ENCODE measurements at regions not wholly inside any gene's neighbourhood (a gene's known extent, or its start where the extent isn't known, plus 50 kb on each side); places are given as distances from the start of the nearest gene placed in this dataset.

- Histone ChIP-seq H3K9me3 (replicated peaks; ENCODE audit: control insufficient read depth, low read depth, low read length) (no peaks in the 10 kb centered on the region), H3K36me3 (ENCODE audit: control insufficient read depth, insufficient read depth, low read length) (no peaks in the 10 kb centered on the region), H3K27ac (ENCODE audit: low read length) (no peak overlapping the region), H3K27me3 (ENCODE audit: control insufficient read depth, insufficient read depth, low read length) (no peaks in the 10 kb centered on the region), H3K4me1 (ENCODE audit: control insufficient read depth, insufficient read depth, low read length) (no peaks in the 10 kb centered on the region), H3K4me3 (ENCODE audit: low read length) (no peak overlapping the region)
- WGBS (ENCODE audit: insufficient coverage): no CpG with 5 or more reads among the region's 1 CpG
- no peak for DNase-seq
These were observed 68.2 kb upstream of the TENM3 start for GRCh38 chr4:182174979-182175378.

DNA sequence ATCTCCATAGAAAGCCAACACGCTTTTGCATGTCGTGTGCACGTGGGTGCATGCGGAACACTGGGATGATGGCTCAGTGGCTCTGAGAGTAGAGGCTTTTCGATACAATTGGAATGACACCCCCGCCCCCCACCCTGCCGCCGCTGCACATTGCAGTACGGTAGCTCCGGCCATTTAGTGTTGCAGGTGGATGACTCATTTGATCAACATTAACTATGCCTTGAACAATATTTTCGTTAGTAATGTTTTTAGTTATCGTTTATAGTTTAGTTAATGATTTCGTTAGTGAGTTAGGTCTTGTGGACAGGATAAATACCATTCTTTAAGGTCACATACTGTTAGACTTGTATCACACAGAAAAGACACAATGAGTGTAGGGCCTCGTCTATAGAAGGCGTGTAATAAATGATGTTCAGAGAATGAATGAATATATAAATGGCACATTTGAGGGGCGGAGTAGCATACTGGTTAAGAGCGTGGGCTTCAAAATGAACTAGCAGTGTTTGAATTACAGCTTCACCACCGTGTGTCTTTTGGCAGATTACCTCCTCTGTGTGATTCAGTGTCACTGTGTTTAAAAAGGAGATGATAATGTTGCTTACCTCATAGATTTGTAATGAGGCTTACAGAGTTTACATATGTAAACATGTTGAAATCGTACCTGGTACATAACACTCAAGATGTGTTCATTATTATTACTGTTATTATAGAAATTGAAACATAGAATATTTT is 67.2 kb upstream of the TENM3 start:
- H3K36me3 ChIP-seq (ENCODE audit: control insufficient read depth, insufficient read depth, low read length): no peaks in the 10 kb centered on the region
- H3K27me3 ChIP-seq (ENCODE audit: control insufficient read depth, insufficient read depth, low read length): no peaks in the 10 kb centered on the region
- H3K27ac ChIP-seq (ENCODE audit: low read length): no peak overlapping the region
- WGBS (ENCODE audit: insufficient coverage): 95% methylated on average over 3 of the region's 19 CpGs
- no peaks in the 10 kb centered on the region for H3K9me3 ChIP-seq (replicated peaks; ENCODE audit: control insufficient read depth, low read depth, low read length)
- DNase-seq: no peak
- H3K4me3 ChIP-seq (ENCODE audit: low read length): no peak overlapping the region
- no peaks in the 10 kb centered on the region for H3K4me1 ChIP-seq (ENCODE audit: control insufficient read depth, insufficient read depth, low read length)

- H3K4me1 ChIP-seq (ENCODE audit: control insufficient read depth, insufficient read depth, low read length): no peaks in the 10 kb centered on the region
- no peaks in the 10 kb centered on the region for H3K9me3 ChIP-seq (replicated peaks; ENCODE audit: control insufficient read depth, low read depth, low read length)
- DNase-seq: no peak
- 90% methylated on average over 5 of the region's 6 CpGs for WGBS (ENCODE audit: insufficient coverage)
- H3K4me3 ChIP-seq (ENCODE audit: low read length): no peak overlapping the region
- H3K36me3 ChIP-seq (ENCODE audit: control insufficient read depth, insufficient read depth, low read length): no peaks in the 10 kb centered on the region
- no peaks in the 10 kb centered on the region for H3K27me3 ChIP-seq (ENCODE audit: control insufficient read depth, insufficient read depth, low read length)
- H3K27ac ChIP-seq (ENCODE audit: low read length): no peak overlapping the region
These were observed 66.0 kb upstream of the TENM3 start for GRCh38 chr4:182177166-182177565.

- WGBS (ENCODE audit: insufficient coverage): no CpG with 5 or more reads among the region's 1 CpG
- Histone ChIP-seq H3K27me3 (ENCODE audit: control insufficient read depth, insufficient read depth, low read length) (no peaks in the 10 kb centered on the region), H3K4me3 (ENCODE audit: low read length) (no peak overlapping the region), H3K9me3 (replicated peaks; ENCODE audit: control insufficient read depth, low read depth, low read length) (no peaks in the 10 kb centered on the region), H3K36me3 (ENCODE audit: control insufficient read depth, insufficient read depth, low read length) (no peaks in the 10 kb centered on the region), H3K27ac (ENCODE audit: low read length) (no peak overlapping the region), H3K4me1 (ENCODE audit: control insufficient read depth, insufficient read depth, low read length) (no peaks in the 10 kb centered on the region)
- peak; percentile 22 for DNase-seq
These were observed 64.1 kb upstream of the TENM3 start for GRCh38 chr4:182179105-182179504.

DNA sequence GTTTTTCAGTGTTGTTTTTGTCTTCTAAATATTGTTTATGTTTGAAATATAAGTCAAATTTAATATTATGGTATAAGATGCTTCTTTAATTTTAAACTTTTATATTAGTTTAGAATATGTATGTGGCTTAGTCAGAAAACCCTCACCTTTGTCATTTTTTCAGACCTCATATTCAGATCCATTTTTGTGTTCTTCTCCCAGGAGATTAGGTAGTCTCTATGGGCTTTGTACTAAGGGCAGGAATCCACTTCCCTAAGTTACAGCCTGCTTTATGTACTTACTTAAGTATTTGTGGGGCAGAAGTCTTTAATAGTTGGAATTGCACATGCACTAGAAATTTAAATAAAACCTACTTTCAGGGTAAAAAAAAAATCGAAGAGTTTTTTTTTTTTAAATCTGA is 63.5 kb upstream of the TENM3 start:
- WGBS (ENCODE audit: insufficient coverage): no CpG with 5 or more reads among the region's 1 CpG
- H3K4me1 ChIP-seq (ENCODE audit: control insufficient read depth, insufficient read depth, low read length): no peaks in the 10 kb centered on the region
- H3K27ac ChIP-seq (ENCODE audit: low read length): no peak overlapping the region
- no peaks in the 10 kb centered on the region for H3K27me3 ChIP-seq (ENCODE audit: control insufficient read depth, insufficient read depth, low read length)
- H3K4me3 ChIP-seq (ENCODE audit: low read length): no peak overlapping the region
- no peak for DNase-seq
- no peaks in the 10 kb centered on the region for H3K36me3 ChIP-seq (ENCODE audit: control insufficient read depth, insufficient read depth, low read length)
- no peaks in the 10 kb centered on the region for H3K9me3 ChIP-seq (replicated peaks; ENCODE audit: control insufficient read depth, low read depth, low read length)

- Histone ChIP-seq H3K36me3 (ENCODE audit: control insufficient read depth, insufficient read depth, low read length) (no peaks in the 10 kb centered on the region), H3K9me3 (replicated peaks; ENCODE audit: control insufficient read depth, low read depth, low read length) (no peaks in the 10 kb centered on the region), H3K4me3 (ENCODE audit: low read length) (no peak overlapping the region), H3K4me1 (ENCODE audit: control insufficient read depth, insufficient read depth, low read length) (no peaks in the 10 kb centered on the region), H3K27me3 (ENCODE audit: control insufficient read depth, insufficient read depth, low read length) (no peaks in the 10 kb centered on the region), H3K27ac (ENCODE audit: low read length) (peak overlapping the region; percentile 44)
- no CpG with 5 or more reads among the region's 6 CpGs for WGBS (ENCODE audit: insufficient coverage)
- DNase-seq: peak; percentile 89
These were observed 57.7 kb upstream of the TENM3 start for GRCh38 chr4:182185491-182185890.

- Histone ChIP-seq H3K4me1 (ENCODE audit: control insufficient read depth, insufficient read depth, low read length) (no peaks in the 10 kb centered on the region), H3K27ac (ENCODE audit: low read length) (no peak overlapping the region), H3K4me3 (ENCODE audit: low read length) (no peak overlapping the region), H3K27me3 (ENCODE audit: control insufficient read depth, insufficient read depth, low read length) (no peaks in the 10 kb centered on the region), H3K36me3 (ENCODE audit: control insufficient read depth, insufficient read depth, low read length) (no peaks in the 10 kb centered on the region), H3K9me3 (replicated peaks; ENCODE audit: control insufficient read depth, low read depth, low read length) (no peaks in the 10 kb centered on the region)
- WGBS (ENCODE audit: insufficient coverage): no CpG with 5 or more reads among the region's 2 CpGs
- DNase-seq: no peak
These were observed 55.5 kb upstream of the TENM3 start for GRCh38 chr4:182187674-182188073.

DNA sequence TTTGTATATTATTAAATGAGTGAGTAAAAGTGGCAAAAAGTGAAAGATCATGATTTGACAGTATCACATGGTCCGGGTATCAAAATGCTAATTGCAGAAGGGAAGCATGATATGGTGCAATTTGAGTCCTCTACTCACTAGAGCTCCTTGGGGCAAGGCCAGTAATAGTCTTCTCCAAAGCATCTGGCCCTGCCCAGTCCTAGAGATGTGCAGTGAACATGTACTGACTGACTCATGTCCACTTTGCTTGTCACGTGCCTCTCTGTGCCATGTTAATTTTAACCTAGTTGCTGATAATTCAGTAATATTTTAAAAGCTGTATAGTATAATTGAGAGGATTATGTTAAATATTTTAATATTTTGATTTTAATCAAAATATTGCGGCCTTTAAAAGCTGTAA is 54.6 kb upstream of the TENM3 start:
- no peaks in the 10 kb centered on the region for H3K9me3 ChIP-seq (replicated peaks; ENCODE audit: control insufficient read depth, low read depth, low read length)
- no peak overlapping the region for H3K4me3 ChIP-seq (ENCODE audit: low read length)
- H3K27ac ChIP-seq (ENCODE audit: low read length): no peak overlapping the region
- no peaks in the 10 kb centered on the region for H3K27me3 ChIP-seq (ENCODE audit: control insufficient read depth, insufficient read depth, low read length)
- 80% methylated on average over 1 of the region's 3 CpGs for WGBS (ENCODE audit: insufficient coverage)
- peak; percentile 39 for DNase-seq
- H3K4me1 ChIP-seq (ENCODE audit: control insufficient read depth, insufficient read depth, low read length): no peaks in the 10 kb centered on the region
- no peaks in the 10 kb centered on the region for H3K36me3 ChIP-seq (ENCODE audit: control insufficient read depth, insufficient read depth, low read length)

DNA sequence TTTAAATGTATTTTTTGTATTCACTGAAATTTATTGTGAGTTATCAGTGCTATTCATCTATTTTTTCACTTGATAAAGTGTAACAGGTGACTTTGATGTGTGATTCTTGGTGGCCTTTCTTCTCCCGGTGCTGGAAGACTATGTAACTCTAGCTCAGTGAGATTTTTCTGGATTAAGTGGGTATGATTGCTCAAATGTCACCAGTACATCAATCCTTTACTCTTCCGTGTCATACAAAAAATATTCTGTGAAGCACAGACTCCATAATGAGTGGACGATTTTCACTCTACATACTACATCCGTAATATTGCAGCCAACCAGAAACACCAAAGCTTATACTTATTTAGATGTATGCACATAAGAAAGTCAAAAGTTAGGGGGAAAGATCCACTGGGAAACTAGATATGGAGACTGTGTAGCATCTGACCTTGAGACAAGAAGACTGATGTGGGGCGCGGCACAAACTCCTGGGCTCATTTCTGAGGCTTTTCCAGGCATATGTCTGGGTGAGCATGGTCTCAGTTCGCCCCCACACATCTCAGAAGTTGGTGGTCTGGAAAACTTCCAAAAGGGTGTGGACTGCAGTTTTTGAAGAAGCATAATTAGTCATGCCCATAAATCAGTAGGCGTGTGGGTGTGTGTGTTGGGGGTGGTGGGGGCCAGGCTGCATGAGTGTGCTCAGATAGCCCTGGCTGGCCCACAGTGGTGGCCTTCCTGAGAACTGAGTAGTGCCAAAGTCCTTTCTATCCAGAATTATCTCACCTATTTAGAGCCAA is 53.9 kb upstream of the TENM3 start:
- H3K27me3 ChIP-seq (ENCODE audit: control insufficient read depth, insufficient read depth, low read length): no peaks in the 10 kb centered on the region
- H3K4me3 ChIP-seq (ENCODE audit: low read length): no peak overlapping the region
- WGBS (ENCODE audit: insufficient coverage): 86% methylated on average over 2 of the region's 8 CpGs
- no peaks in the 10 kb centered on the region for H3K4me1 ChIP-seq (ENCODE audit: control insufficient read depth, insufficient read depth, low read length)
- no peaks in the 10 kb centered on the region for H3K36me3 ChIP-seq (ENCODE audit: control insufficient read depth, insufficient read depth, low read length)
- DNase-seq: peak; percentile 43
- H3K9me3 ChIP-seq (replicated peaks; ENCODE audit: control insufficient read depth, low read depth, low read length): no peaks in the 10 kb centered on the region
- H3K27ac ChIP-seq (ENCODE audit: low read length): no peak overlapping the region

- no peaks in the 10 kb centered on the region for H3K4me1 ChIP-seq (ENCODE audit: control insufficient read depth, insufficient read depth, low read length)
- DNase-seq: peak; percentile 42
- H3K9me3 ChIP-seq (replicated peaks; ENCODE audit: control insufficient read depth, low read depth, low read length): no peaks in the 10 kb centered on the region
- no peak overlapping the region for H3K27ac ChIP-seq (ENCODE audit: low read length)
- H3K4me3 ChIP-seq (ENCODE audit: low read length): no peak overlapping the region
- no peaks in the 10 kb centered on the region for H3K36me3 ChIP-seq (ENCODE audit: control insufficient read depth, insufficient read depth, low read length)
- 44% methylated on average over 5 of the region's 8 CpGs for WGBS (ENCODE audit: insufficient coverage)
- H3K27me3 ChIP-seq (ENCODE audit: control insufficient read depth, insufficient read depth, low read length): no peaks in the 10 kb centered on the region
These were observed 52.9 kb upstream of the TENM3 start for GRCh38 chr4:182190306-182190705.

All from muscle of leg (tissue), 3 donors.